ENCODE measurements at regions not wholly inside any gene's neighbourhood (a gene's known extent, or its start where the extent isn't known, plus 50 kb on each side); places are given as distances from the start of the nearest gene placed in this dataset.

DNA sequence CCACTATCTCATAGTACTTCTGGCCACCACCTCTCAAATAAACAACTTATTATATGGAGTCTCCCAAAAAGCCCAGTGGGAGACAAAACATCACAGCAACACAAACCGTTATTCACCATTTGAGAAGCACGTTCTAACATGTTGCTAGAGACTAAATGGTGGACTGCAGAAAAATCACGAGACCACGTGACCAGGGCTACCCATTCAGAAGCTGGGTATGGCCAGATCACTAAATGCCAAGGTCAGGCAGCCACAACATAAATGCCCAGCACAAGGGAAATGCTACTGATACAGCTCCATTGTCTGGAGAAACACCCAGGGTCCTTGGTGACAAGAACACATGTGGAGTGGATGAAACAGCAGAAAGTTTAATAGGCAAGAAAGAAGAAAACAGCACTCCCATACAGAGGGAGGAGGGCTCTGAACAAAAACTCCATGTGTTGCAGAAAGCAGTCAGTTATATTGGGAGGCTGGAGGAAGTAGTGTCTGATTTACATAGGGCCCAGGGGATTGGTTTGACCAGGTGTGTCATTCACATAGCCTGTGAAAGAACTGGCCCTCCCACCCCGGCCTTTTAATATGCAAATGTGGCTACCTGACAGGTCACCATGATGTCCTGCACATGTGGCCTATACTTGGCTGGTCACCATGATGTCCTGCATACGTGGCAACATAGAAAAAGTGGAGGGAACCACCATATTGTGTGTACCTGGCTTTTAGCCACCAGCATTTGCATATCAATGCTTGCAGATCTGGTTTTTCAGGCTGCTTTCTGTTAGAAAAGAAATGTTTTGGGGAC is 97.2 kb downstream of the TRIM36 start:
- no peaks in the 10 kb centered on the region for H3K79me2 ChIP-seq (ENCODE audit: insufficient read depth, low read length)
- H3K4me3 ChIP-seq (replicated peaks in 1 of 3; ENCODE audit: low read depth in 2 of 3, low read length in 3 of 3) = no peak overlapping the region
- H3K27me3 ChIP-seq (ENCODE audit: control insufficient read depth in 2 of 2, insufficient read depth in 2 of 2, low read length in 2 of 2) = peaks cover 0 to 2% of the 10 kb centered on the region in 2 donors
- no peaks in the 10 kb centered on the region for H3K36me3 Mint-ChIP-seq
- H3K9me3 ChIP-seq (replicated peaks in 1 of 2; ENCODE audit: control insufficient read depth in 1 of 2, insufficient read depth in 1 of 2, low read length in 2 of 2) = no peaks in the 10 kb centered on the region
- H3K4me1 ChIP-seq (ENCODE audit: control insufficient read depth in 1 of 2, insufficient read depth in 2 of 2, low read length in 2 of 2) = no peaks in the 10 kb centered on the region
- no peak overlapping the region for H3K4me2 ChIP-seq (replicated peaks; ENCODE audit: extremely low read depth, low read length, poor library complexity, severe bottlenecking)
- no peaks in the 10 kb centered on the region for H3K4me1 Mint-ChIP-seq
- no peak overlapping the region for H2AFZ ChIP-seq (ENCODE audit: insufficient read depth, low read depth, low read length, poor library complexity, severe bottlenecking)
- TF ChIP-seq, protein P1, sequence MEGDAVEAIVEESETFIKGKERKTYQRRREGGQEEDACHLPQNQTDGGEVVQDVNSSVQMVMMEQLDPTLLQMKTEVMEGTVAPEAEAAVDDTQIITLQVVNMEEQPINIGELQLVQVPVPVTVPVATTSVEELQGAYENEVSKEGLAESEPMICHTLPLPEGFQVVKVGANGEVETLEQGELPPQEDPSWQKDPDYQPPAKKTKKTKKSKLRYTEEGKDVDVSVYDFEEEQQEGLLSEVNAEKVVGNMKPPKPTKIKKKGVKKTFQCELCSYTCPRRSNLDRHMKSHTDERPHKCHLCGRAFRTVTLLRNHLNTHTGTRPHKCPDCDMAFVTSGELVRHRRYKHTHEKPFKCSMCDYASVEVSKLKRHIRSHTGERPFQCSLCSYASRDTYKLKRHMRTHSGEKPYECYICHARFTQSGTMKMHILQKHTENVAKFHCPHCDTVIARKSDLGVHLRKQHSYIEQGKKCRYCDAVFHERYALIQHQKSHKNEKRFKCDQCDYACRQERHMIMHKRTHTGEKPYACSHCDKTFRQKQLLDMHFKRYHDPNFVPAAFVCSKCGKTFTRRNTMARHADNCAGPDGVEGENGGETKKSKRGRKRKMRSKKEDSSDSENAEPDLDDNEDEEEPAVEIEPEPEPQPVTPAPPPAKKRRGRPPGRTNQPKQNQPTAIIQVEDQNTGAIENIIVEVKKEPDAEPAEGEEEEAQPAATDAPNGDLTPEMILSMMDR (IDR thresholded peaks at IDR 0.05) = no peak
- intact Hi-C loops (cut with micrococcal nuclease) = no loop called here
- no peak overlapping the region for H3K27ac ChIP-seq (ENCODE audit: low read depth in 1 of 2, low read length in 2 of 2)
- no peak overlapping the region for H3K9ac ChIP-seq (ENCODE audit: insufficient read depth, low read length, poor library complexity, severe bottlenecking)
- H3K27ac Mint-ChIP-seq = no peak overlapping the region
- H3K27me3 Mint-ChIP-seq (ENCODE audit: low read depth in 3 of 3) = peaks cover 10 to 18% (median 17%) of the 10 kb centered on the region in 3 donors
- WGBS (ENCODE audit: insufficient coverage) = 88% methylated on average over 5 of the region's 6 CpGs
- no peaks in the 10 kb centered on the region for H3K36me3 ChIP-seq (replicated peaks in 1 of 2; ENCODE audit: control insufficient read depth in 1 of 2, insufficient read depth in 2 of 2, low read length in 2 of 2)
- H3K9me3 Mint-ChIP-seq = peaks cover 0 to 11% (median 4%) of the 10 kb centered on the region in 7 donors
- no peak overlapping the region for H3K4me3 Mint-ChIP-seq
- DNase-seq = no peak
- no peaks in the 10 kb centered on the region for H4K20me1 ChIP-seq (ENCODE audit: insufficient read depth, low read length)

DNA sequence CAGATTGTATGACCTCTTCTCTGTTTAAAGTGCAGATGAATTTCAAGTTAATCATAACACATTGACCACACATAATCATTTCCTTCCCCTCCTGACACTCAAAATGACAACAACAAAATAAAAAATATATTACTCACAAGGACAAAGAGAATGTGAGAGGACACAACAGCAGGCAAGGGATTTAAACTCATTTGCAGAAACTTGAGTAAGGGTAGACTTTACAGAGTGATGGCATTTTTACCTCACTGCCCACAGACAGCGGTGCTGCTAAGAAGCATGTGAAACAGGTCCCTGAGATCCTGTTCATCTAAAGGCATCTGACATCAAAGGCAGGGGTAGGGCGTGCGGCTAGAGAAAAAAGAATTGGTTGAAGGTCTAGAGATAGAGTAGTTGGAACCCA is 99.0 kb downstream of the TRIM36 start:
- H3K36me3 Mint-ChIP-seq = no peaks in the 10 kb centered on the region

More for the DNA sequence above, 99.0 kb downstream of the TRIM36 start:
- peaks cover 0 to 7% (median 4%) of the 10 kb centered on the region in 7 donors for H3K9me3 Mint-ChIP-seq
- peaks cover 0 to 2% of the 10 kb centered on the region in 2 donors for H3K27me3 ChIP-seq (ENCODE audit: control insufficient read depth in 2 of 2, insufficient read depth in 2 of 2, low read length in 2 of 2)
- H3K4me1 Mint-ChIP-seq = no peaks in the 10 kb centered on the region
- intact Hi-C loops (cut with micrococcal nuclease) = no loop called here
- no peak overlapping the region for H3K4me2 ChIP-seq (replicated peaks; ENCODE audit: extremely low read depth, low read length, poor library complexity, severe bottlenecking)
- no peak overlapping the region for H3K27ac Mint-ChIP-seq
- no peaks in the 10 kb centered on the region for H3K4me1 ChIP-seq (ENCODE audit: control insufficient read depth in 1 of 2, insufficient read depth in 2 of 2, low read length in 2 of 2)
- no peak overlapping the region for H3K9ac ChIP-seq (ENCODE audit: insufficient read depth, low read length, poor library complexity, severe bottlenecking)
- DNase-seq = no peak
- no peaks in the 10 kb centered on the region for H3K36me3 ChIP-seq (replicated peaks in 1 of 2; ENCODE audit: control insufficient read depth in 1 of 2, insufficient read depth in 2 of 2, low read length in 2 of 2)
- no peak overlapping the region for H2AFZ ChIP-seq (ENCODE audit: insufficient read depth, low read depth, low read length, poor library complexity, severe bottlenecking)
- H3K9me3 ChIP-seq (replicated peaks in 1 of 2; ENCODE audit: control insufficient read depth in 1 of 2, insufficient read depth in 1 of 2, low read length in 2 of 2) = no peaks in the 10 kb centered on the region
- H3K79me2 ChIP-seq (ENCODE audit: insufficient read depth, low read length) = no peaks in the 10 kb centered on the region
- H4K20me1 ChIP-seq (ENCODE audit: insufficient read depth, low read length) = no peaks in the 10 kb centered on the region
- TF ChIP-seq, protein P1 (IDR thresholded peaks at IDR 0.05) = no peak
- no peak overlapping the region for H3K4me3 Mint-ChIP-seq
- H3K4me3 ChIP-seq (replicated peaks in 1 of 3; ENCODE audit: low read depth in 2 of 3, low read length in 3 of 3) = no peak overlapping the region
- WGBS (ENCODE audit: insufficient coverage) = no CpG with 5 or more reads among the region's 3 CpGs
- peaks cover 10 to 20% (median 19%) of the 10 kb centered on the region in 3 donors for H3K27me3 Mint-ChIP-seq (ENCODE audit: low read depth in 3 of 3)
- H3K27ac ChIP-seq (ENCODE audit: low read depth in 1 of 2, low read length in 2 of 2) = no peak overlapping the region
